GM19240 (cell line): ENCODE measurements at regions not wholly inside any gene's neighbourhood (a gene's known extent, or its start where the extent isn't known, plus 50 kb on each side); places are given as distances from the start of the nearest gene placed in this dataset.

Experiments used
- DNase-seq: peaks from one replicate; pipeline ENCODE4 v3.0.0; 2011; ENCODE audit warnings: low spot score; ENCODE audit not compliant: insufficient read length

DNA sequence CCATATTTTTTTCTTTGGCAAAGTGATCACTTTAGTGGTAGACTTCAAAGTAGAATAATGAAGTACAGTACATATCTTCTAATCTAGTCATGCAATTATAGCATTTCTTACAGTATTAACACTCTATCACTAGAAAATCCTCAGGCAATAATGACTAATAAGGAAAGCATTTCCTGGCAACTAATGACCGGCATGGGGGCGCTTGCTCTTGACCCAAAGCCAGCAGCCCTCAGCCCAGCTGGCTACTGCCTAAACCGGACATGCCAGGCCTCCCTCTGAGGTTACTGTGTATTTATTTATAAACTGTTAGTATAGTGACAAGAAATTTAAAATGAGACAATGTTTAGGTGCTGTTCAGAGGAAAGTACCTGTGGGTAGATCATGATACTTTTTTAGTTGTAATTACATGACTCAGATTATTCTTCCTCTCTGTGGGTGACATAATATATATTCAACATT lies 633.8 kb downstream of the PTPRC start:
- DNase-seq = no peak

DNA sequence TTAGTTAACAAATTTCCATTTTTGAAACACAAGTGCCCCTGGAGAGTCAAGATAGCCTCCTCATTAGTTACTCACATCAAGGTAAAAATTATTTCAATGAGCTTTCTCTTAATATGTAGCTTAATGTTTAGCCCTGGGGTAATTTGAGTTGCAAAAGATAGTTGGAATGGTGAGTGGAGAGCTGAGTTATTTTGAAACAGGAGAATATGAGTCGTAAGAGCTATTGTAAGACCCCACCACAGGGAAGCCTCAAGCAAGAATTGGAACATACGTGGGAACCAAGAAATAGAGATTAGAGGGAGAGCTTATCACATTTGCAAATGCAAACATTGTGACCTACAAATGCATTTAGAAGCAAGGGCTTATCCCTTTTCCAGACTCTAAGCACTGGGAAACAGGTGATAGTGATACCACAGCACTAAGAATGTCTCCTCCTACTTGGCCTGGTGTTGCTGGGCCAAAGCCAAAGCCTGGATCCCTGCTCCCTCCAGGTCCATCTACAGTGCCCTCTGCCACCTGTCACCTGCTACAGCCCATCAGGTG lies 635.1 kb downstream of the PTPRC start:
- no peak for DNase-seq

DNA sequence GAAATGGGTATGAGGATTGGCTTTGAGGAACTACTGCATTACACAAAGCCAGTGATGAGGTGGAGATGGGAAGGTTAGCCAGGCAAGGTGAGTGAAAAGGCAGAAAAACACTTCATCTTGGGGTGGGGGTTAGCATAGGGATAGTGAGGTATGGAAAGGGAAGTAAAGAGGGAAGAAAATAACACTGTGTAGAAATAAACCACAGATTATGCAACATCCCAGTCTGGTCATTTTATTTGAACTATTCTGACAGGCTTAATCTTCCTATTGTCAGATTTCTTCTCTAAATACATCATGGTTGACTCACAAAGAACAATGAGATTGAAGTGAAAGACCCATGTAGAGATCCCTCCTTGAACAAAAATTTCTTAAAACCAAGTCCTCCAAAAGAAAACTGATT lies 640.2 kb downstream of the PTPRC start:
- no peak for DNase-seq

DNA sequence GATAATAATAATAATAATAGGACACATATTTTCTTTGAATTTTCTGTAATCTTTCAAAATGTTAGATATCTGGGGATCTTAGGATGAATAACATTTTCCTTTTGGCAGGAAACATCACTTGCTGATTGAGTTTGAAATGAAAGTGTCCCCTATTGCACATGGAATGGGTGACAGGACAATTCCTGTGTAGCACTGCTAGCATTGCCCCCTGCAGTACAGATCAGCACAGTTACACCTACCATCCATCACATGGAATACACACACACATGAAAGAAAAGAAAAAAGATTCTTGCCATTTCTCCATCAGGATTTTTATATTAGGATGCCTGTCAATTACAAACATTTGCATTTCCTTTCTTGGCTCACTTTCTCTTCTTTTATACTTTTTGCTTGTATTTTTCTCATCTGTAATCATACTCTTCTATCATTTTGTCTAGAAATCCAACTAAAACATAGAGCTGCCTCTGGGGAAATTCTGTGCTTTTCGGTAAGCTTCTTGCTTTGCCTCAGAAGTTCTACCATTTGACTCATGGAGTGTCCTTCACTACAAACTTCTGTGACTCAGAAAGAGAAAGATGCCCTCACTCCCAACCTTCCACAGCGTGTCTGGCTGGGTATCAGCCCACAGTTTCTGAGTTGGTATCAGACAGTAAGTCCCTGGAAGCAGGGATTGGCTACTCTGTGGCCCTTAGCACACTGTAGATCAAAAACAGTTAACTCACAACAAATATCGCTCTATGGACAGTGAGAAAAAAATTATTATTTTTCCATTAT lies 641.2 kb downstream of the PTPRC start:
- no peak for DNase-seq

DNA sequence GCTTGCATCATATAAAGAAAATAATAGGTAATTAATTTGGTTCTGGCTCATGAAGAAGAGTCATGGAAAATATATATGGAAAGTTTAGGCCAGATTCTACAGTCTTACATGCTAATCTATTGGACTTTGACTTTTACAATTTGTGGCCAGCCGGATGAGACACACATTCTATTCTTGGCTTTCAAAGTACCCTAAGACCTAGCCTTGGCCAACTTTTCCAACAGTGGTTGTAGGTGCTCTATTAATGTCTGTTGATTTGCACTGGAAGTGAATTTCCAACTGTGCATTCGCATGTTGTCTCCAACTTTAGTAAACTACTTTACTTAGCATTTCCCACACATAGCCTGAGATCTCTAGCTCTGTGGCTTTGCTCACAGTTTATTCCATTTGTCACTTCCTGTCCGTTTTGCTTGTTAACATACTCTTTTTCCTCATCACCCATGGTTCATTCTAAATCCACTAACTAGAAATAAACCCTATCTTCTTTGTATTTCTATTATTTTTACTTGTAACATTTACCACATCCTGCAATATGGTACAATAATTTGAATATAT lies 644.0 kb downstream of the PTPRC start:
- DNase-seq = no peak

DNA sequence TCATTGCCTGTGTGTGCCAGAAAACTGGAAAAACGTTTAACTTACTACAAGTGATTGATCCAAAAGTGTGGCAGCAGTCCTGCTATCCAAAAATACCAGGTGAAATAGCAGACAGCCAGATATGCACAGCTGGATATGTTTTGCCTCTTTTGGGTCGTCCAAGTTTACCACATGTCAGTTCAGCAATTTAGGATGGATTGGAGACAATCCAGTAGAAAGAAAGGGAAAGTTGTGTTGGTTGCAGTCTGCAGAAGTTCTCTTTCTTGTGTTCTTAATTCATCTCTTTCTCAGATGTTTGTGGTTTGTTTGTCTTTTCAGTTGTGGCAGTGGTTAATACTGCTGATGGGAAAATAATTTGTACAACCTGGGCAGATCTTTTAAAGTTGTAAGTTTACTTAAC lies 645.0 kb downstream of the PTPRC start:
- no peak for DNase-seq

DNA sequence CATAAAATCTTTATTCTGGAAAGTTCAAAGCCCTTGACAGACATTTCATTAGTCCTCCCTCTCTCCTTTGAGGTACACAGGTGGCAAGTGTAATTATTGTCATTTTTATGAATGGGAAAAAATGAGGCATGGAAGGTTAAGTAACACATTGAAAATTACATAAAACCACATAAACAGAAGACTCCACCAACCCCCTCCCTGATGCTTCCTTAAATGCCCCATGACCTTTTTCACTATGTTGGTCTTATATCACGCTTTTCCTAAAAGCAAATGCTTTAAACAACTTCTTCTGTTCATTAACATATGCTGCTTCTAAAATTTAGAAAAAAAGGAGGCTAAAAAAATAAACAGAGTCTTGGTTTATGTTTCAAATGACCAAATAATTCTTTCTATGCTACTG lies 648.4 kb downstream of the PTPRC start:
- no peak for DNase-seq

DNA sequence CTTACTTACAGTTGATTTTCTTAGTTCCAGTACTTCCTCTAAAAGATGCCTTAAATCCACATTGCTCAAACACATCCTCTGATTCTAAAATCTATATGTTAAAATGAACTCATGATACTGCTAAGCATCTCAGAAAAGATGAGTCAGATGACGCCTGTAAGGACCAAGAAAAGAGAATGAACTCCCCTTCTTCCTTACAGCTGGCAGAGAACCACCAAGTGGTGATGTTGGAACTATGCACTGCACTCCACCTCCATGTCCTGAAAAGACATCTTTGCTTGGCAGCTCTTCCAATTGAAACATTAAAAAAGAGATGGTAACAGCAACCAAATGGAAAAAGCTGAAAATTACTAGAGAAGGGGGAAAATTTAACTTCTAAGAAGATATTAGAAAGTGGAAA lies 648.8 kb downstream of the PTPRC start:
- DNase-seq = no peak

DNA sequence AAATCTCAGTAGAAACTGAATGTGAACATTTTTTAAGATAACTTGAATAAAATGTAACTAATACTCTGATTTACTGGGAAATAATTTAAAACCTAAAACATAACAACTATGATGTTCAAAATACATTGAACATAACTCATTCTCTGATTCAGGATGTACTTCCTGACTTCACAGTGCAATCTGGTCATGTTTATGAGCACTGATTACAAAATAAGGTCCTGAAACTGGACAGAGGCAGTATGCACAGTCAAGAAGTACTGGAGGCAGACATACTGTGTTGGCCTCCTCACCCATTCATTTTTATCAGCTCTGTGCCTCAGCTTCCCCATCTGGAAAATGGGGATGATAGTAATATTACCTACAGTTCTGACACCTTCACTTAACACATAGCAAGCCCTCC lies 651.3 kb downstream of the PTPRC start:
- DNase-seq = no peak

DNA sequence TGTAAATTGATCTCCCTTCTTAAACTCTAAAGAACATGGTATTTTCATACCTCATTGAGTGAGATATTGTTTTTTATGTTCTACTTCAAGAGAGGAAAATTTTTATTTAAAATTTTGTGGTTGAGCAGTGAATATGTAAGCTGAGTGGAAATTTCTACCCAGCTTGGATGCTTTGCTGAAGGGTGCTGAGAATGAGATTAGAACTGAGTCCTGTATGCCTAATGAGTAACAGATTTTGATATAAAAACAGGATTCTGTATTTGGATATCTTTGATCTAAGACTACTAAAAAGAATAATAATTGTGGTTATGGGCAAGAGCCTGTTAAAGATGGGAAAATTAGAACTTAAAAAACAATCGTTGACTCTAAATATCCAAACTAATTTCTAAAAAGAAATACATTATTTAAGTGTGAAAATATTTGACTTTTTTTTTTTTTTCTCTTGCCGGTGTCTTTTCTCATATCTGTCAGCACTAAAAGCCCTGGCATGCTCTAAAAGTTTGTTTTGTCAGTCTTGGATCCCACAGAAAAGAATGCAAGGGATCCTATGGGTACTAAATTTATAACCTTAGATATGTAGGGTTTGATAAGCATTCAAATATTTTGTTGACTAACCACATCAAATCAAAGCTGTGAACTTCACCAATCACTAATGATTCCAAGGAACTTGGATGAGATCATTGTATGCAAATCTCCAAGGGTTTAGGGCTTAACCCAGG lies 652.3 kb downstream of the PTPRC start:
- no peak for DNase-seq

DNA sequence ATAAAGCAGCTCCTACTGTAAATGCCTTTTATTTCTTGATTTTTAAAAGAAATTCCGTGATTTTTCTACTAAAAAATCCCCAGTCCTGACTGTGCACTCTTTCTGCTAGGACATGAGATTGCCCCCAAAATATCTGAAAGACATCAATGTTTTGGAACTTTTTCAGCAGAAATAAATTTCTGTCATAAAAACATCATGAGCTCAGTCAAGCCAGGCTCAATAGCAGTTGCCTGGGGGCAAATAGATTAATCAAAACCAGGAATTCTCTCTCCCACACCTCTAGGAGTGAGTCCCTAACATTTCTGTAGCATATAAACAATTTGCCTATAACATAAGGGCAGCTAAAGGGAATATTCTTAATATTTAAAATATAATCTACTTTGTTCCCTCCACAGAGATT lies 654.1 kb downstream of the PTPRC start:
- no peak for DNase-seq

DNA sequence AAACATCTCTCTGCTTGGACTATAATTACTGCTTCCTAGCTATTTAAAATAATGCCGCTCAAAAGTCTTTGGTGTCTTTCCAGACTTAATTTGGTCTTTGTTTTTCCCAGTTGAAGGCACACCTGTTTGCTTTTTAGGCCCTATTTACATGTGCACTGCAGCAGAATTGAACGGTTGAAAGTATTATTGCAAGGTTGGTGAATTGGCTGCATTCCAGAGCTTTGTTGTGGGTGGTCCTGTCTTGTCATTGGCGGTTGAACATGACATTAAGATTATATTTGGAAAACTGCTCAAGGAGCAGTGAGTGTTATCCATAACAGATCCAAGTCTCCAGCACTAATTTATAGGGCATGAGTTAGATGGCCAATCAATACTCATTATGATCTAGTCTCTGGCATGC lies 656.3 kb downstream of the PTPRC start:
- no peak for DNase-seq

DNA sequence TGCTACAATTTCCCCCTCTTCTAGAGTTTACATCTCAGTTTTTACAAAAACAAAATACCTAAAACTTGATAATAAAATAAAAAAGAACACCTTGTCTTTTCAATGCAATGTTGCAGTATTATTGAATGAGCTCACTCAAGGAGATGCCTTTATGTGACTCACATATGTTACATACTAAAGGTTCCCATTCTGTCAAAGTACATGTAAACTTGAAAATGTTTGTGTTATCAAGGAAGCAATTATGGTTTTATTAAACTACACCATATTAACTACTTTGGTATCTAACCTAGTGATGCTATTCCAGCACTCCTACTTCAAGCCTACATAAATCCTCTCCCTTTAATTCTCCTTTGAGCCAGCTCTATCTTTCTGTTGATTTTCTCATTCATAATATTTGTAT lies 658.3 kb downstream of the PTPRC start:
- DNase-seq = no peak

DNA sequence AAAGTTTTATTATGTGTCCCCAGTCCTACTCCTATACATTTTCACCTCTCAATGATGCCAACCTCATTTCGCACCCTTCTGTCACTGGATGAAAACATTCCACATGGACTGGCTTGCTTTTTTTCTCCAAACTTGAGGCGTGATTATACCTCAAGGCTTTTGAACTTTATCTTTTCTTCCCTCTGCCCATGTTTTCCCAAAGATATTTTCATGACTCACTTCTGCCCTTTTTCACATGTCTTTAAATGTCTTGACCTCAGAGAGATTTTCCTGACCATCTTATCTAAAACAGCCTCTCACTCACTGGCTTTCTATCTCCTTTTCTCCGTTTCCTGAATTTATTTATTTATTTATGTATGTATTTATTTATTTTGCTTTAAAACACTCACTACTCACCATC lies 659.0 kb downstream of the PTPRC start:
- no peak for DNase-seq

DNA sequence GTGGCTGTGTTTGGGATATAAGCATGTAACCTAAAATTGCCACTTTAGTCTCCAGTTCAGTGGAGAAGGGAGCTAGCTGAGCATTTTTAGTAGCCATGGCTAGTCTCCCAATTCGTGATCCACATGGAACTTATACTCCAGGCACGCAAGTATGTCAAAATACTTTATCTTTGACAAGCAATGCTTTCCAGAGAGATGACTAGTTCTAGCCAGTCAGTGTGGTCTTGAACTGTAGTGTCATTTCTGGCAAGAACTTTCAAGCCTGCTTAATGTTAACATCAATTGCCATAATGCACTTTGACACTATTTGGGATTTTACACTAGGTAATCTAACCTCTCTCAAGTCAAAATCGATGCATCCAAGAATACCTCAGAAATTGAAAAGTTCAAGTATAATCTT lies 660.0 kb downstream of the PTPRC start:
- no peak for DNase-seq

DNA sequence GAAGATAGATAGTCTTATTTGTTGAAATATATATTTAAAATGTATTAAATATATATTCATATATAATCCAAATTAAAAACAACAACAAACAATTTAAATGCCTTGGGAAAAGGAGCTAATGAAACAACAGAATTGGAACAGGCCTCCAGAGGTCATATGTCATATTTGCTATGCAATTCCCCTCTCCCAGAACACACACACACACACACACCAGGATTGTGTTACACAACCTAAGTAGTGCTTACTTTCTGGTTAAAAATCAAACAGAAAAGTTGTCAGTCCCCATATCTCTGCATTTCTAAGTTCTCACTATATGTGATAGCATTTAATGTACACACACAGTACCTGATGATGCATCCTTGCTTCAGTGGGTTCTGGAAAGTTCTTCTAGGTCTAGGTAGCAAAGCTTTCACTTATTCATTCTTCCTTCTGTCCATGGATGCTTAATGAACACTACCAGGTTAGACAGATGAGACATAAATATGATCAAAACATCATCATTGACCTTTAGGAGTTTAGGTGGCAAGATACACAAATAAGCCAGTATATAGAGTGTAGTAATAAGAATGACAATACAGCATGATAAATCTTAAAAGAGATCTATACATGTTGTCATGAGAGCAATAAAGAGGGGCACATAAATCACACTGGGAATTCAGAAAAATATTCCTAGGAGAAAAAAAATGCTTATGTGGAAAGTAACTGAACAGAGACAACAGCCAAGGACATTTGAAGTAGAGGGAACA lies 662.8 kb downstream of the PTPRC start:
- no peak for DNase-seq

DNA sequence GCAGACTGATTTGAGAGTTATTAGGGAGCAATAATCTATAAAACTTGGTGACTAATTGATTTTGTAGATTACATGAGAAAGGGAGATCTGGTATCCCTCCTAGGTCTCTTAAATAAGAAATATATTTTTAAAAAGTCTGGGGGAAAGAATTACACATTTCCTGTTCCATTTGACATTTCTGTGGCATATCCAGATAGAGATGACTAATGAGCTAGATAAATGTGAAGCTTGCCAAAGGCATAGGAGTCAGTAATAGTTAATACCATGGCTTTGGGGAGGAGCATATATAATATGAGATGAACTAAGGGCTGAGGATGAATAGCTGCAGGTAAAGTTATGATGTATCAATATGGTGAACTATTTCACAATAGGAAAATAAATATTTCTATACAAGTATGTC lies 663.7 kb downstream of the PTPRC start:
- DNase-seq = no peak

DNA sequence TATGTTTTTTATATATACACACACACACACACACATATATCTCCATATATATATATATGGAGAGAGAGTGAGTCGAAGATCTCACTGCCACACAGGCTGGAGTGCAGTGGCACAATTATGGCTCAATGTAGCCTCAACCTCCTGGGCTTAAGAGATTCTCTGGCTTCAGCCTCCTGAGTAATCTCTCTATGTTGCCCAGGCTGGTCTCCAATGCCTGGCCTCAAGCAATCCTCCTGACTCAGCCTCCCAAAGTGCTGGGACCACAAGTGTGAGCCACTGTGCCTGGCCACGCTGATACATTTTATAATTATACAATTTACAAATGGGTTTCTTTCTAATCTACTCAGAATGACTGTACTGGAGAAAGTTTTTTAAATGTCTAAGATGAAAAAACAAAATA lies 664.2 kb downstream of the PTPRC start:
- no peak for DNase-seq

DNA sequence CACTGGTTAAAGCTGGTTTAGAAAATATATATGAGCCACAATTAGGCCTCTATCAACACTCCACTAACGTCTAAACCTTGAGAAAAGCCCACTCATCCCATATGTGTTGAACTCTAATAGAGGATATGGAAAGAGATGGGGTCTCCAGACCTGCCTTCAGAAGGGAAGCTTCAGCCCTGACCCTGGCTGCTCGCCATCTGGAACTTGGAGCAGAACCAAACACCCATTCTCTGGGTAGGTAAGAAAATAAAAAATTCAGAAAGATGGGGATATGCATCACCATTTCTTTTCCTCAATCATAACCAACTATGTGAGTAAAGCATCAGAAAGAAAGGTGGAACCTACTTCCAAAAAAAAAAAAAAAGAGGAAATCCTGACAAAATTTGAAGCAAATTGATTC lies 666.2 kb downstream of the PTPRC start:
- DNase-seq = no peak

DNA sequence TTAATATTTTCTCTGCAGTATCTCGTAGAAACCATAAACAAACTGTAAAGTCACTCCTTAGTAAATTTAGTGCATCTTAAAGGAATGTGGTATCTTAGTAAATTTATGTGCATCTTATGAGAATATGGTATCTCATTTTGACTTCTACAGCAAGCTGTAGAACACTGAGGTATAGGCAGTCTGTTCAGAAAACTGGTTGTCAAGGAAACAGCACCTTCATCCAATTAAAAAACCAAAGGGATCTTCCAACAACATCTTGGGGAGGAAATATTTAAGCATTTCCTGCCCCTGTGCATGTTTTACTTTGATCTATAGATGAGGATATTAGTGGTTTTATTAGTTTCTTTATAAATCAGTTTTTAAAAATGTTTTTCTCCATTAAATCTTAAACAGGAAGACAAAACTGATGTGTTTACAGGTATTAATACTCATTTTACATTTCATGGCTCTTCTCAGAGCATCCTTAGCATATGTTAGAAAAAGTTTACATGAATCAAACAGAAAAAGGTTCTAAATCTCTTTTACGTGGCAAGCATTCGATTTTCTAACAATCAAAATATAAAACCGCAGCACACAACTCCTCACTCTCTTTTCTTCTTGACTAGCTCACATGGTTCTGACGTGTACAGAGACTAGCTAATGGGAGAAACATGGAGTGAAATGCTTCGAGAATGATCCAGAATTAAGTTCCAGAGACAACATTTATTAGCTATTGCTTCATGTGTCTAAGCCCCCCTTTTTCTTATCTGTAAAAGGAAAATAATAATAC lies 668.8 kb downstream of the PTPRC start:
- no peak for DNase-seq

DNA sequence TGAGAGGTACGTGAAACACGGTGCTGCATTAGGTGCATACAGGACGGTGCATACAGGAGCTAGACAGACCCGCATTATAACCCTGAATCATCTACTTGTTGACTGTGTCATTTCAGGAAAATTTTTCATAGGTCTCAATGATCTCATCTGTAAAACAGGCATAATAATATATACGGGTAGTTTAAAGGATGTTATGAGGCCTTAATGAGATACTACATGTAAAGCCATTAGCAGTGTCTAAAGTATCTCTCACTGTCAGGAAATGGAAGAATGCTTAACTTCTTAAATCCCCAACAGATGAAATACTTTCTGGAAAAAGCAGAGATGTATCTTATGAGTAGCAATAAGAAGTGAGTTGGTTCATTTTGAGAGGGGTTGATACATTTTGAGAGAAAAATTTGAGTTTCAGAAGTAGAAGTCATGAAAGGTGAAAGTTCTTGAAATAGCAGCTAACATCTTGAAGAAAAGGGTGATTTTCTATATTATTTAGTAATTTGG lies 669.6 kb downstream of the PTPRC start:
- no peak for DNase-seq
